ENCODE measurements at regions not wholly inside any gene's neighbourhood (a gene's known extent, or its start where the extent isn't known, plus 50 kb on each side); places are given as distances from the start of the nearest gene placed in this dataset.
A peak's percentile ranks its signal among the peaks of the same experiment; 100 is the strongest.

GRCh38 chr1:185375583-185375982 lies 58.5 kb upstream of the IVNS1ABP start:
- Histone ChIP-seq H3K27ac (no peak overlapping the region), H3K4me3 (no peak overlapping the region), H3K4me2 (no peak overlapping the region), H3K9me3 (no peaks in the 10 kb centered on the region), H3K4me1 (no peaks in the 10 kb centered on the region)
- ATAC-seq (no peak), FAIRE-seq (no peak), DNase-seq (ENCODE audit: low read depth in 1 of 2, low spot score in 1 of 2) (no peak)
- ChIA-PET POLR2A (no interaction called here), CTCF (interaction anchor here (1.0 kb wide), 1 partner anchor 9 kb away, joined by 3 read pairs; no protein-coding TSS in a partner anchor)
- TF ChIP-seq ZNF302 (CRISPR knock-in tag; IDR thresholded peaks at IDR 0.05) (no peak), FOSL2 (IDR thresholded peaks at IDR 0.05) (no peak), FOSL2 (CRISPR knock-in tag; IDR thresholded peaks at IDR 0.05) (no peak), MAZ (IDR thresholded peaks at IDR 0.05; ENCODE audit: borderline replicate concordance, low read depth, low read length) (no peak), USF2 (IDR thresholded peaks at IDR 0.05) (no peak), POLR2AphosphoS2 (conservative IDR thresholded peaks at IDR 0.05; ENCODE audit: low read length) (no peak)
- TF ChIP-seq, protein P1, sequence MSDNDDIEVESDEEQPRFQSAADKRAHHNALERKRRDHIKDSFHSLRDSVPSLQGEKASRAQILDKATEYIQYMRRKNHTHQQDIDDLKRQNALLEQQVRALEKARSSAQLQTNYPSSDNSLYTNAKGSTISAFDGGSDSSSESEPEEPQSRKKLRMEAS (IDR thresholded peaks at IDR 0.05) = no peak
- 83% methylated on average over 6 of the region's 6 CpGs for WGBS (ENCODE audit: missing lambda C conversion rate)

- WGBS (ENCODE audit: missing lambda C conversion rate) = 55% methylated on average over 4 of the region's 4 CpGs
- TF ChIP-seq GATA3 (IDR thresholded peaks at IDR 0.05; ENCODE audit: borderline replicate concordance) (no peak), CHD2 (IDR thresholded peaks at IDR 0.05; ENCODE audit: low read length, partially characterized antibody) (no peak), RNF2 (IDR thresholded peaks at IDR 0.05; ENCODE audit: borderline replicate concordance, low read depth) (no peak), SMC3 (IDR thresholded peaks at IDR 0.05) (no peak), CEBPB (IDR thresholded peaks at IDR 0.05) (no peak), HDAC2 (IDR thresholded peaks at IDR 0.05) (no peak), MYC (IDR thresholded peaks at IDR 0.05; ENCODE audit: borderline replicate concordance, low read length) (no peak), EP300 (IDR thresholded peaks at IDR 0.05) (no peak), ZFP36 (IDR thresholded peaks at IDR 0.05; ENCODE audit: borderline replicate concordance, partially characterized antibody) (no peak), NR3C1 (IDR thresholded peaks at IDR 0.05) (no peak), POLR2AphosphoS2 (conservative IDR thresholded peaks at IDR 0.05; ENCODE audit: low read length) (no peak), NFE2L2 (conservative IDR thresholded peaks at IDR 0.05; ENCODE audit: low read length) (no peak), TP53 (CRISPR knock-in tag; IDR thresholded peaks at IDR 0.05) (no peak), E2F6 (IDR thresholded peaks at IDR 0.05; ENCODE audit: borderline replicate concordance, low read depth) (no peak)
- TF ChIP-seq, protein P2, sequence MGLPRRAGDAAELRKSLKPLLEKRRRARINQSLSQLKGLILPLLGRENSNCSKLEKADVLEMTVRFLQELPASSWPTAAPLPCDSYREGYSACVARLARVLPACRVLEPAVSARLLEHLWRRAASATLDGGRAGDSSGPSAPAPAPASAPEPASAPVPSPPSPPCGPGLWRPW (IDR thresholded peaks at IDR 0.05) = no peak
- TF ChIP-seq, protein P3, sequence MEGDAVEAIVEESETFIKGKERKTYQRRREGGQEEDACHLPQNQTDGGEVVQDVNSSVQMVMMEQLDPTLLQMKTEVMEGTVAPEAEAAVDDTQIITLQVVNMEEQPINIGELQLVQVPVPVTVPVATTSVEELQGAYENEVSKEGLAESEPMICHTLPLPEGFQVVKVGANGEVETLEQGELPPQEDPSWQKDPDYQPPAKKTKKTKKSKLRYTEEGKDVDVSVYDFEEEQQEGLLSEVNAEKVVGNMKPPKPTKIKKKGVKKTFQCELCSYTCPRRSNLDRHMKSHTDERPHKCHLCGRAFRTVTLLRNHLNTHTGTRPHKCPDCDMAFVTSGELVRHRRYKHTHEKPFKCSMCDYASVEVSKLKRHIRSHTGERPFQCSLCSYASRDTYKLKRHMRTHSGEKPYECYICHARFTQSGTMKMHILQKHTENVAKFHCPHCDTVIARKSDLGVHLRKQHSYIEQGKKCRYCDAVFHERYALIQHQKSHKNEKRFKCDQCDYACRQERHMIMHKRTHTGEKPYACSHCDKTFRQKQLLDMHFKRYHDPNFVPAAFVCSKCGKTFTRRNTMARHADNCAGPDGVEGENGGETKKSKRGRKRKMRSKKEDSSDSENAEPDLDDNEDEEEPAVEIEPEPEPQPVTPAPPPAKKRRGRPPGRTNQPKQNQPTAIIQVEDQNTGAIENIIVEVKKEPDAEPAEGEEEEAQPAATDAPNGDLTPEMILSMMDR (IDR thresholded peaks at IDR 0.05) = no peak
- TF ChIP-seq, protein P1 (IDR thresholded peaks at IDR 0.05) = no peak
- FAIRE-seq = no peak
- Histone ChIP-seq H3K4me1 (peaks cover 10% of the 10 kb centered on the region), H3K4me3 (no peak overlapping the region), H3K27ac (peak overlapping the region in 1 of 2 experiments; percentile 24; a peak in 1 of 6 replicates), H3K4me2 (no peak overlapping the region), H3K9me3 (no peaks in the 10 kb centered on the region)
- ATAC-seq = peak; percentile 50 to 57; a peak in 4 of 6 replicates
- ChIA-PET POLR2A (interaction anchor here (1.2 kb wide), 1 partner anchor 57 kb away, joined by 4 read pairs; the partner anchor contains the start of gene IVNS1ABP), CTCF (no interaction called here)
- DNase-seq (ENCODE audit: low read depth in 1 of 2, low spot score in 1 of 2) = no peak
Observed at GRCh38 chr1:185373813-185374529, 56.9 kb upstream of the IVNS1ABP start.
